WI38 (cell line): ENCODE measurements at regions not wholly inside any gene's neighbourhood (a gene's known extent, or its start where the extent isn't known, plus 50 kb on each side); places are given as distances from the start of the nearest gene placed in this dataset.

Experiments used
- H3K4me3 ChIP-seq: 2 replicates; pipeline ENCODE4 v1.5.1; 2011; ENCODE audit warnings: low read depth, mild to moderate bottlenecking, control low read depth, low read length
- TF ChIP-seq, protein P1 (sequence below): IDR thresholded peaks from 2 replicates; pipeline ENCODE4 v1.5.1; 2012; ENCODE audit warnings: low read depth, mild to moderate bottlenecking, control low read depth, low read length

DNA sequence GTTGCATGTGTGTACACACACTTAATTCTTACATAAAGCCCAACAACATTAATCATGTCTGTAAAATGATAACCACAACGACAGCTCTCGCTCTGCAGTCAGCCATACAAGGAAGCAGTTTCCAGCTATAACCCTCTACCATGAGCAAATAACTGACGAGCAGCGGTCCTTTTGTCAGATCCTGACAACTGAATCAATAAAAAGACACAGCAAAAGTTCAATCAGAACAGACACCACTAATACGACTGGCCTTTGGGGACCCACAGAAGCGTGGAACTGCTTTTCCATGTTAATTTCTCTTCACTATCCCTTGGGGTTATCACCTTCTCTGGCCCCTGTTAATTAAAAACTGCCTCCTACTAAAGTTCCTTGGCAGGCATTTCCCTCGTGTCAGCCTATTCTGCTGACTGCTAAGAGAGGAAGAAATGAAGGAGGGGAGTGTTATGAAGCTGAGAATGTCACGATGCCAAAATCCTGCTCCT, 722.8 kb upstream of the GRAMD2B start:
- TF ChIP-seq, protein P1, sequence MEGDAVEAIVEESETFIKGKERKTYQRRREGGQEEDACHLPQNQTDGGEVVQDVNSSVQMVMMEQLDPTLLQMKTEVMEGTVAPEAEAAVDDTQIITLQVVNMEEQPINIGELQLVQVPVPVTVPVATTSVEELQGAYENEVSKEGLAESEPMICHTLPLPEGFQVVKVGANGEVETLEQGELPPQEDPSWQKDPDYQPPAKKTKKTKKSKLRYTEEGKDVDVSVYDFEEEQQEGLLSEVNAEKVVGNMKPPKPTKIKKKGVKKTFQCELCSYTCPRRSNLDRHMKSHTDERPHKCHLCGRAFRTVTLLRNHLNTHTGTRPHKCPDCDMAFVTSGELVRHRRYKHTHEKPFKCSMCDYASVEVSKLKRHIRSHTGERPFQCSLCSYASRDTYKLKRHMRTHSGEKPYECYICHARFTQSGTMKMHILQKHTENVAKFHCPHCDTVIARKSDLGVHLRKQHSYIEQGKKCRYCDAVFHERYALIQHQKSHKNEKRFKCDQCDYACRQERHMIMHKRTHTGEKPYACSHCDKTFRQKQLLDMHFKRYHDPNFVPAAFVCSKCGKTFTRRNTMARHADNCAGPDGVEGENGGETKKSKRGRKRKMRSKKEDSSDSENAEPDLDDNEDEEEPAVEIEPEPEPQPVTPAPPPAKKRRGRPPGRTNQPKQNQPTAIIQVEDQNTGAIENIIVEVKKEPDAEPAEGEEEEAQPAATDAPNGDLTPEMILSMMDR = no peak
- no peak overlapping the region for H3K4me3 ChIP-seq

DNA sequence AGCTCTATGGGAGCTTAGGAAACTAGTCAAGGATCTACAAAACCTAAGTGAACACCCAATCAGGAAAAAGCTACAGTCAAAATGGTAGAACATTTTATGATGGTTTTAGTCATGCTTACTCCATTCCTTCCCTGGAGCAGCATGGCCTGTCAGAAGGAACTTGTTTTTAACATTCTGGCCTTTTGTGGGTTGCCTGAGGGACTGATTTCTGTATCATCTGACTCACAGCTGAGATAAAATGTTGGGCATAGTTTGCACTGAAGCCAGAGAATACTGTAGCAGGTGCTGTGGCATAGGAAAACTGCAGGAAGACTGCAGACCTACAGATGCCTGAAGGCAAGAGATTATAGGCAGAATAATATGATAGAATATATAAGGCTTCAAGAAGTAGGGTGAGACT, 719.6 kb upstream of the GRAMD2B start:
- TF ChIP-seq, protein P1 = no peak
- H3K4me3 ChIP-seq = no peak overlapping the region

DNA sequence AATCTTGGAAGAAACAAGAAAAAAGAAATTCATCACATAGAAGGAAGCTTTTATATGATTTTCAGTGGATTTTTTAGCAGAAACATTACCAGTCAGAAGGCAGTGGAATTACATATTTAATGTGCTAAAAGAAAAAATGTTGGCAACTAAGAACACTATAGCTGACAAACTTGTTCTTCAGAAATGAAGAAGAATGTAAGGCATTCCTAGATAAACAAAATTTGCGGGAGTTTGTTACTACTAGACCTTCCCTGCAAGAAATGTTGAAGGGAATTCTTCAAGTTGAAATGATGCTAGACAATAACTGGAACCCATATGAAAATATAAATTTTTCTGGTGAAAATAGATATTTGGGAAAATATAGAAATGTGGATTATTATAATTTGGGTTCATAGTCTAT, 718.3 kb upstream of the GRAMD2B start:
- H3K4me3 ChIP-seq = no peak overlapping the region
- TF ChIP-seq, protein P1 = no peak

DNA sequence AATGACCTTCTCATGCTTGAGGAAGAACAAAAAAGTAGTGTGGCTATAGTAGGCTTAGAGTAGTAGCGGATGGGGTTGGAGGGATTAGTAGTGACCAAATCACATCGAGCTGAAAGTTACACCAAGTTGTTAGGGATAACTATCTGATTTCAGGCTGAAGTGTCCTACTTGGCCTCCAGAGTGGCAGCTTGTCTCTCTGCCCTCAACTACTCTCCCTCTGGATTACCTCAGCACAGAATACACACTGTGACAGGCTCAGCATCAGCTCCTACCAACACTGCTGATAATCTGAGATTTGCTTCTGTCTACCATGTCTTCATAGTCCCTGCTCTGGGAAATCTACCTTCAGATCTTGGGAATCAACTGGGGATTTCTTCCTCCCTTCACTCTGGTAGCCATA, 714.6 kb upstream of the GRAMD2B start:
- TF ChIP-seq, protein P1 = no peak
- no peak overlapping the region for H3K4me3 ChIP-seq

DNA sequence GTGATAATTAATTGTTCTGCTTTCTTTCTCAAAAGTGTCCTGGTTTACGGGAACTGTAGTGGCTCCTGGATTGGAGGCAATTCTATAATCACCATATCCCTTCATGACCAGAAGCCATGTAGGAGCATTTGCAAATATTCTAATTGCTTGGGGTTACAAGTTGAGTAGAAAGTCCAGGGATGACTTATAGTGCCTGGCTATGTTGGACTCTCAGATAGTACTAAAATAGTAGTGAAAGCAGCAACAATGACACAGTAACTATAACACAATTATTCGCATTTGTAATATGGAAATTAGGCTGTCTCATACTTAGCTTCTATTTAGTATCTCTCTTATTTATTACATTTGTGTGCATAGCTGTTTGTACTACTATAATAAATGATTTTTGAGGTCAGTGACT, 712.5 kb upstream of the GRAMD2B start:
- TF ChIP-seq, protein P1 = no peak
- no peak overlapping the region for H3K4me3 ChIP-seq

DNA sequence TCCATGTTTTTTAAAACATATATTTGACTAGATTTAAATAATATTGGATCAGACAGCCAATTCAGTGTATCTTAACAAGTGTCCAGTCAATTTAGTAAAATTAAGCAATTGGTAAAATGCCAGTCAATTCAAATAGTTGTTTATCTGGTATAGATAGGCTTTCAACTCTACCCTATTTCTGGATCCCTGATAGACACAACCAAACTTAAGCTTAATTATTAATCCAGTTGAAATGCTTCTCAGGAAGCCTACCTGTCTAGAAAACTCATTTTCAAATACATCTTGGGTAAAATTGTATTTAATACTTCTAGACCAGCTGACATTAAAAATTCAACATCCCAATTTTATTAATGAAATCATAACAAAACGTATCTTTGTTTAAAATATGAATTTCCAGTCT, 710.8 kb upstream of the GRAMD2B start:
- TF ChIP-seq, protein P1 = no peak
- H3K4me3 ChIP-seq = no peak overlapping the region

DNA sequence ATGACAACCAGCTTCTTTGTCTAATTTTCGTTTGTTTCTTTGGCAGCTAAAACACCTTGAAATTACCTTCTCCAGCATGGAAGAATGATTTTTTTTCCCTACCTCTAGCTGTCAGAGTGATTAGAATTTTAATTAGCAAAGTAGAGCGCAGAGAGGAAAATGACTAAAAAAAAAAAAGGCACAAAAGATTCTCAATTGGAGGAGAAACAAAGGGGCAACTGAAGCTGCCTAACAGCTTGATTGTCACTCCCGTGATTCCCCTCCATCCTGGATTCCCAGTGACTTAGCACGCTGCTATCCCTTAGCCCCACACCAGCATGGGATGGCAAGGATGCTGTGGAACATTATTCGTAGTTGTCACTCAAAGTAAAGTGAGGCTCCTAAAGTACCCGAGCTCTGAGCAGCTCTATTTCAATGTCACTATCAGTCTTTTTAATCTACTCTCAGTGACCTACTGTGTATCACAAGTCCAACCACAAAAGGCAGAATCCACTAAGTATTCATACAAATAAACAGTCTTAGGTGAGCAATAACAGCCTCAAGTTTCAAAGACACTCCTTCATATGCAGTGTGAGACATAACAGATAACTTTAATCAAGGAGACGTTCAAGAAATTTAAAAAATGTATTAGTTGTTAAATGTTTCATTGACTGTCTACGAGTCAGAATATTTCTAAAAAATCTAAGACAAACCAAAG, 710.0 kb upstream of the GRAMD2B start:
- TF ChIP-seq, protein P1 = no peak

More for the DNA sequence above, 710.0 kb upstream of the GRAMD2B start:
- H3K4me3 ChIP-seq = no peak overlapping the region
